Common myeloid progenitor, CD34-positive (primary cell): ENCODE measurements at regions not wholly inside any gene's neighbourhood (a gene's known extent, or its start where the extent isn't known, plus 50 kb on each side); places are given as distances from the start of the nearest gene placed in this dataset.

Experiments used
- CTCF ChIA-PET: fragments of 350-600 bp; sonication (Branson Sonifier 250); formaldehyde crosslinking; loops from one replicate; lab custom pipeline; 2021; ENCODE audit warnings: antibody characterized with exemption; lab: Charles Lee
- POLR2A ChIA-PET: fragments of 350-600 bp; sonication (Branson Sonifier 250); formaldehyde crosslinking; loops from one replicate; lab custom pipeline; 2021; ENCODE audit warnings: antibody characterized with exemption; lab: Charles Lee
- DNase-seq, 3 donors: peaks; one replicate each; pipeline versions ENCODE4 v3.0.0 to v3.0.0-alpha.2; 2013
- H3K27ac ChIP-seq, 2 experiments: 1 replicate in 1 of 2; 2 replicates in 1 of 2; pipeline ENCODE4 v1.7.0; 2013; ENCODE audit warnings: inconsistent platforms in 2 of 2, low read length in 2 of 2, mild to moderate bottlenecking in 2 of 2, low read depth in 1 of 2, moderate library complexity in 1 of 2; ENCODE audit not compliant: severe bottlenecking in 2 of 2, insufficient read depth in 1 of 2, poor library complexity in 1 of 2
- H3K27me3 ChIP-seq, 5 experiments: replicated peaks in 2 of 5; 1 replicate in 3 of 5; 2 replicates in 2 of 5; pipeline versions ENCODE4 v1.6.1 to v1.7.0; 2013; ENCODE audit warnings: low read length in 4 of 5, mild to moderate bottlenecking in 2 of 5, moderate library complexity in 2 of 5, inconsistent platforms in 1 of 5; ENCODE audit not compliant: insufficient read depth in 5 of 5, control insufficient read depth in 4 of 5
- H3K36me3 ChIP-seq, 4 experiments: 1 replicate in 2 of 4; 2 replicates in 2 of 4; pipeline versions ENCODE4 v1.6.1 to v1.7.0; 2013; ENCODE audit warnings: low read length in 3 of 4, control low read depth in 1 of 4, mild to moderate bottlenecking in 1 of 4; ENCODE audit not compliant: control insufficient read depth in 4 of 4, insufficient read depth in 4 of 4
- H3K4me1 ChIP-seq, 4 experiments: 1 replicate in 3 of 4; 2 replicates in 1 of 4; pipeline versions ENCODE4 v1.6.1 to v1.7.1; 2013; ENCODE audit warnings: low read length in 3 of 4, mild to moderate bottlenecking in 3 of 4, control low read depth in 1 of 4, inconsistent platforms in 1 of 4, moderate library complexity in 1 of 4; ENCODE audit not compliant: control insufficient read depth in 4 of 4, insufficient read depth in 4 of 4; ENCODE audit errors: control extremely low read depth in 1 of 4
- H3K4me3 ChIP-seq, 7 experiments: 1 replicate in 4 of 7; 2 replicates in 3 of 7; pipeline versions ENCODE4 v1.5.1 to v1.7.0; 2013; ENCODE audit warnings: mild to moderate bottlenecking in 7 of 7, low read length in 6 of 7, moderate library complexity in 6 of 7, inconsistent platforms in 2 of 7, low read depth in 2 of 7, control low read depth in 1 of 7; ENCODE audit not compliant: insufficient read depth in 4 of 7, control insufficient read depth in 1 of 7; ENCODE audit errors: extremely low read depth in 1 of 7
- H3K9me3 ChIP-seq, 5 experiments: 1 replicate in 4 of 5; 2 replicates in 1 of 5; pipeline versions ENCODE4 v1.6.1 to v1.7.1; 2013; ENCODE audit warnings: low read length in 4 of 5, mild to moderate bottlenecking in 2 of 5, inconsistent platforms in 1 of 5, low read depth in 1 of 5, moderate library complexity in 1 of 5; ENCODE audit not compliant: control insufficient read depth in 4 of 5, insufficient read depth in 2 of 5; ENCODE audit errors: control extremely low read depth in 1 of 5
- WGBS: methylation state at CpG from one replicate; pipeline ENCODE4 v1.1.5; 2013; ENCODE audit not compliant: insufficient coverage; 5-methylcytosine and 5-hydroxymethylcytosine counted together

DNA sequence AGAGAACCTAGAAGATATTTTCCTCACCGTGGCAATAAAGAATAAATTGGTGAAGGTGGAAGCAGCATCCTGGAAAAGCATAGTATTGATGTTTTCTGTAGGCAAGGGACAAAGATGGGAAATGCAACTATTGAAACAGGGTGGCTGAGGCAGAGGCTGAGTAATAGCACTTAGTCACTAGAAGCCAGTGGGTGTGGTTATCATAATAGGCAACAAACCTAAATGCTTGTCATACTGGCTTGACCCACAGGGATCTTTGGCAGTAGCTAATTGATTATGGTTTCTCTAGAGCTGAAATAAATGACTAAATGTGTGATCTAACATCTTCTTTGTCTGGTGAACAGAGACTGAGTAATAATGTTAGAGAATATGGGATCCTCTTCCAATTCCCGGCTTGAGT lies 353.6 kb upstream of the RPS6KA3 start:
- no peaks in the 10 kb centered on the region for H3K4me1 ChIP-seq
- WGBS, result 67% methylated on average over 1 of the region's 2 CpGs
- no peak overlapping the region for H3K27ac ChIP-seq
- ChIA-PET CTCF (no interaction called here), POLR2A (no interaction called here)
- no peak overlapping the region for H3K4me3 ChIP-seq
- peaks cover 0 to 2% (median 0%) of the 10 kb centered on the region in 5 experiments for H3K27me3 ChIP-seq
- no peak for DNase-seq
- H3K9me3 ChIP-seq, result no peaks in the 10 kb centered on the region
- H3K36me3 ChIP-seq, result no peaks in the 10 kb centered on the region

DNA sequence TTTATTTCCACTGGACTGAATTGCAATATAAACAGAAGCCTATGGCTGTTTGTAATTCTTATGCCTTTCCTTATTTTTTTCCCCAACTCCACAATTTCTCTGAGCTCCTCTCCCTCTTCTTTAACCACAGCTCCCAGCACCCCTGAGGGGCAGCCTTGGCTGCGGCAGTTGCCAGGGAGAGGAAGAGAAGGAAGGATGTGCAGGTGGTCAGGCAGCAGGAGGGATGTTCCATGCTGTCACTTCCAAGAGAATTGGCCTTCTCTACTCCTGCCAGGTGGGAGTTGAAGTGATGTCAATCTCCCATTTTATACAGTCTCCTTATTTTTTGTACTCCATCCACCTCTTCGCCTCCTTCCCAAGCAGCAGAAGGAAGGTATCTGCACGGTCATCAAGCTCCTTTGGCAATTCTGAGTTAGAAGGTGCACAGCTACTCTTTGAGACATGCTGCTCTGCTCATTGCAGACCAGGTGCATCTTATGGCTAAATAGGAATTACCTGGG lies 343.3 kb upstream of the RPS6KA3 start:
- H3K4me1 ChIP-seq, result no peaks in the 10 kb centered on the region
- ChIA-PET CTCF (no interaction called here), POLR2A (no interaction called here)
- 90% methylated on average over 2 of the region's 3 CpGs for WGBS
- no peak overlapping the region for H3K27ac ChIP-seq
- no peak for DNase-seq
- no peak overlapping the region for H3K4me3 ChIP-seq
- H3K27me3 ChIP-seq, result peaks cover 0 to 5% (median 0%) of the 10 kb centered on the region in 5 experiments
- no peaks in the 10 kb centered on the region for H3K36me3 ChIP-seq
- no peaks in the 10 kb centered on the region for H3K9me3 ChIP-seq

DNA sequence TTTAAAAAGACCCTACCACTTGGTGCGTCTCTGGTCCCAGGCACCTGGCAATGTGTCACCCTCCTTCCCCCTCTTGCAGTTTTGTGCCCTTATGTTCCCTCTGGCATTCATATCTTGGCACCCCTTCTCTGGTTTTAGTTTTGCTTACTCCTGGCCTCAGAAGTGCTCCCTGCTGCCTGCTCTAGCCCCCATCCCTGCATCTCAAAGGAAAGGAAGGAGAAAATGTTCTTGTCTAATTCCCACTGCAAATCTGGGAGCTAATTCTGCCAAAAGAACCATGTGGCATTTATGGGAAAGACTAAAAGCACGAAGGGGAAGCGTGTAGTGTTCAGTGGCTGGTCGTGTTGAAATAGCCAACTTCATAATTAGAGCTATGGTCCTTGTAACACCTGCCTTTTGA lies 340.1 kb upstream of the RPS6KA3 start:
- Histone ChIP-seq H3K36me3 (no peaks in the 10 kb centered on the region), H3K9me3 (no peaks in the 10 kb centered on the region), H3K4me3 (no peak overlapping the region), H3K27ac (no peak overlapping the region), H3K4me1 (no peaks in the 10 kb centered on the region), H3K27me3 (peaks cover 0 to 5% (median 0%) of the 10 kb centered on the region in 5 experiments)
- WGBS, result 74% methylated on average over 2 of the region's 4 CpGs
- ChIA-PET CTCF (no interaction called here), POLR2A (no interaction called here)
- DNase-seq, result no peak

DNA sequence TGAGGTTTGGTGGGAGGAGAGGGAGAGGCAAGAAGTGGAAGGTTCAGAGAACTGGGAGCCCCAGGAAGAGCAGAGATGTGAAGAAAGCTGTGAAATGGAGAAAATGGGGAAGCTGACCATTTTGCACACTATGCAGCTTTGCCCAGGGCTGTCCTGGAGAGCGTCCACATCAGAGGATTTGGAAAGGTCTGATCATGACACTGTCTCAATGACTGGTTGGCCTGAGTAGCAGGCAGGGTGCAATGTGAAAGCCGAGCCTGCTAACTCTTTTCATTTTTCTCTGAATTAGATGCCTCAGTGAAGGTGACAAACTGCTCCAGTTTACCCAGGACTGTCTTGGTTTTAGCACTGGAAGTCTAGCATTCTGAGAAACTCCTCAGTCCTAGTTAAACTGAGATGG lies 330.1 kb upstream of the RPS6KA3 start:
- no peak overlapping the region for H3K27ac ChIP-seq
- H3K27me3 ChIP-seq, result peaks cover 0 to 7% (median 0%) of the 10 kb centered on the region in 5 experiments
- POLR2A ChIA-PET, result no interaction called here
- CTCF ChIA-PET, result no interaction called here
- H3K4me3 ChIP-seq, result no peak overlapping the region
- H3K9me3 ChIP-seq, result no peaks in the 10 kb centered on the region
- no peaks in the 10 kb centered on the region for H3K4me1 ChIP-seq
- 49% methylated on average over 2 of the region's 2 CpGs for WGBS
- DNase-seq, result no peak
- H3K36me3 ChIP-seq, result no peaks in the 10 kb centered on the region

DNA sequence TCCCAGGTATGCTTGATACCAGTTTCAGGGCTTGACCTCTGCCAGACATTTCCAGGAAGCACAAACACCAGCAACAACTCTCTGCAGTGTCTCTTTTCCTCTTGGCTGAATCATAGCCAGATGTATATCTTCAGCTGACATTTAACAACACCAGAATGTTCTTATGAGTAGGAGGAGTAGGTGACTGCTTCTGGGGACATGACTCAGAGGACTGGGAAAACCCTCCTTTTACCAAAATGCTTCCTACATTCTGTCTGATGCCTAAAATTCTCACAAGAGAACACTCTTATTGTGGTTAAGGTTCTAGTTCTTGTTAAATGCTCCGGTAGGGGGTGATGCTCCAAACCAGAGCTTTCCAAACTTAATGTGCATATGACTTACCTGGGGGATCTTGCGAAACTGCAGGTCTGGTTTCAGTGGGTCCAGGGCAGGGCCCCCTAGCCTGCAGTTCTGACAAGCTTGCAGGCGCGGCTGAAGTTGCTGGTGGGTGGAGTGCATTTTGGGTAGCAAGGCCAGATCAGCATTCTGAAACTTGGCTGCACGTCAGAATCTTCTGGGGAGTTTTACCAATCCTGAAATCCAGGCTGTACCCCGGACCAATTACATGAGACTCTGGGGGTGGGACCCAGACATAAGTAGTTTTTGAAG lies 329.3 kb upstream of the RPS6KA3 start:
- 66% methylated on average over 6 of the region's 6 CpGs for WGBS
- no peaks in the 10 kb centered on the region for H3K4me1 ChIP-seq
- no peak for DNase-seq
- no peaks in the 10 kb centered on the region for H3K9me3 ChIP-seq
- POLR2A ChIA-PET, result no interaction called here
- no peaks in the 10 kb centered on the region for H3K36me3 ChIP-seq
- no peak overlapping the region for H3K4me3 ChIP-seq
- H3K27ac ChIP-seq, result no peak overlapping the region
- CTCF ChIA-PET, result no interaction called here
- peaks cover 0 to 7% (median 0%) of the 10 kb centered on the region in 5 experiments for H3K27me3 ChIP-seq

DNA sequence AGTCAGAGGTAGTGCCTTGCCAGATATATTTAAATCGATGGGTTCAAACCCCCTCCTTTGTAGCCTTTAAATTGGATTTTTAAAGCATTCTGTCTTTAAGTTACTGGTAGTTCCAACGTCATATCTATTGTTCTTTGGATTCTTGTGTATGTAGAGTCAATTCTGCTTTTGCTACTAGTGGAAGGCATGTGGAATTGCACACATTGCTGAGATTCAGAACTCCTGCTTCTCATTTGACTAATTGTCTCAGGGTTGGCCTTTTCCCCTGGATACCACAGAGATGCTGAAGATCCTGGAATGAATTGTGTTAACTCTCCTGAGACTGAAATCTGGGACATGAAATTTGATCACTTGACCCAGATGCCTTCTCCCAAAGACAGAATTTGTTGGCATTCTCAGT lies 328.3 kb upstream of the RPS6KA3 start:
- 60% methylated on average over 2 of the region's 2 CpGs for WGBS
- Histone ChIP-seq H3K27me3 (peaks cover 0 to 7% (median 0%) of the 10 kb centered on the region in 5 experiments), H3K9me3 (no peaks in the 10 kb centered on the region), H3K36me3 (no peaks in the 10 kb centered on the region), H3K4me3 (no peak overlapping the region), H3K27ac (no peak overlapping the region), H3K4me1 (no peaks in the 10 kb centered on the region)
- DNase-seq, result no peak
- ChIA-PET CTCF (no interaction called here), POLR2A (no interaction called here)

DNA sequence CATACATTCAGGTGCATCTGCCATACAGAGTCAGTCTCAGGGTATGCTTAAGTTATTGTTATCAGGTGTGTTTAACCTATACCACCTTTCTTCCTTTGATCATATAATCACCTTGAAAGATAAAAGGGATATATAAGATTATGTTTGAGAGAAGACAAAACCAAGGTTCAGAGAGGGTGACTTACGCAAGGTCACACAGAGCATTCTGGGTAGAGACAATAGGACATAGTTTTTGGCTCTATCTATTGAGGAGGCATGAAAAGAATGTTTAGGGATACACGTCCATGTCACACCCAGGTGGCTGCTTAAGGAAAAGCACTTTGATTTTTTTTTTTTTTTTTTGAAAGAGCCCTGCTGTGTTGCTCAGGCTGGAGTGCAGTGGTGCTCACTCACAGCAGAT lies 327.1 kb upstream of the RPS6KA3 start:
- no peak for DNase-seq
- Histone ChIP-seq H3K36me3 (no peaks in the 10 kb centered on the region), H3K4me3 (no peak overlapping the region), H3K4me1 (no peaks in the 10 kb centered on the region), H3K27me3 (no peaks in the 10 kb centered on the region), H3K27ac (no peak overlapping the region), H3K9me3 (no peaks in the 10 kb centered on the region)
- CTCF ChIA-PET, result no interaction called here
- POLR2A ChIA-PET, result no interaction called here
- WGBS, result 94% methylated on average over 1 of the region's 2 CpGs
